Activated CD8-positive, alpha-beta memory T cell treated with anti-CD3 and anti-CD28 coated beads, Interleukin-2, amount 50 U/mL, for 1 hour (primary cell): ENCODE measurements at regions not wholly inside any gene's neighbourhood (a gene's known extent, or its start where the extent isn't known, plus 50 kb on each side); places are given as distances from the start of the nearest gene placed in this dataset.

Source experiments
- DNase-seq: peaks from one replicate; pipeline ENCODE4 v3.0.0-alpha.2; 2020; ENCODE audit errors: extremely low read depth

DNA sequence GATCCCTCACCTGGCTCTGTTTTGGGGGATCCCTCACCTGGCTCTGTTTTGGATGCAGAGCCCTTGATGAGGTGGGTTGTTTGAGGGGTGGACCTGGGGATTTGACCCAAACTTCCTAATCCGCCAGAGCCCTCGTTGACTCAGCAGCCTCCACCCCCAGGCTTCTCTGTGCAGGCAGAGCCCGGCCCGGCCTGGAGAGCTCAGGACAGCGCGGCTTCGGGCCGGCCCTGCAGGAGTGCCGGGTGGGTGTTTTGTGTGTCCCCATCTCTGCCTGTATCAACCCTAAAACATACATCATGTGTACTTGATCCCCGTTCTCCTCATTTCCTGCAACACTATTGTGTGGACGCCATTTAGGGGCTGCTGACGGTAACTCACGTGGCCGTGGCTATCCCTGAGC, 124.2 kb downstream of the SIK1 start:
- no peak for DNase-seq

DNA sequence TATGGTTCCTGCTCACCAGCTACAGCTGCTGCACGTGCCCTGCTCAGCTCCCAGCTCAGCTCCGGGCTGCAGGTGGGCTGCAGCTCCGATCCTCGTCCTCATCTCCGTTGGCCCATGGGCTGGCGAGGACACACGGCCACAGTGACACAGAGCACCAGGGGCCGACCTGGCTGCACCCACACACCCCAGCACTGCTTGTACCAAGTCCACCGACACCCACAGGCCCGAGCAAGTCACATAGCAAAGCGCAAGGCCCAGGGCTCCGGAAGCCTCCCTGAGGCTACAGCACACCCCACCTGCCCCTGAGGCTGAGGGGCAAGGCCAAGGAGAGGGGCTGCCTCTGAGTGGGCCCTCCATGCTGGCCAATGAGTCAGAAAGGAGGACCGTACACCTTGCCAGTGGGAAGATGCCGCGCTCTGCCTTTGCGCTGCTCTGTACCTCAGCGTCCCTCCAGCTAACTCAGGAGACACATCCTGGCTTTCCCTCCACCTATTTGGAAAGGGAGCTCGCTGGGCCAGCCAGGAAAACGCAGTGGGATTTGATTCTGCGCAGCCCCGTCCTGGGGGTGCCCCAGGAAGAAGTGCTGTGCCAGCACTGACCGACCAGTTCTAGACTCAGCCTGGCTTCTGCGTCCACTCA, 124.8 kb downstream of the SIK1 start:
- no peak for DNase-seq

DNA sequence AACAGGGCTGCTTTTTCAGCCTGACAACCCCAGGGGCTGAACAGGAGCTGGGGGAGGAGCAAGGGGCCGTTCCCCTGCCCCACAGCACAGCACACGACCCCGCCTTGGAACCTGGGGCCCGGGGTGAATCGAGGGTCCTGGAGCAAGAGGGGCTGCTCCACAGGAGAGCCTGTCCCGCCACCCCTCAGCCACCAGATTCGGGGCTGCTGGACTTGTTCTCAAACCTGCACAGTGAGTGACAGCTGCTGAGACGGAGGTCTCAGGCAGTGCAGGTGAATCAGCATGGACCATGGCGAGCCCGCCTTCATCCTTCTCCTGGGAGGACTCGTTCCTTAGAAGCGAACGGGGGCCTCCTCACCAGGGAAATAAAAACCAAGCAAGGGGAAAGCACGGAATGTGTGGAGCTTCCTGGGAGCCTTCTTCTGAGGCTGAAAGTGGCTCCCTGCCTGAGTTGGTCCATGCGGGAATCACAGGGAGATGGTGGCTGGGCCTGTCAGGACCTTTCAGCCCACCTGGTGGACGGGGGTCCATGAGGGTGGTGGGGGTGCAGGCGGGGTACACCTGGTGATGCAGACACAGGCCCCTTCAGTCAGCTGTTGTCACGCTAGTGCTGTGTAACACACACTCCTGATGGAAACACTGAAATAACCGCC, 125.4 kb downstream of the SIK1 start:
- DNase-seq: no peak

DNA sequence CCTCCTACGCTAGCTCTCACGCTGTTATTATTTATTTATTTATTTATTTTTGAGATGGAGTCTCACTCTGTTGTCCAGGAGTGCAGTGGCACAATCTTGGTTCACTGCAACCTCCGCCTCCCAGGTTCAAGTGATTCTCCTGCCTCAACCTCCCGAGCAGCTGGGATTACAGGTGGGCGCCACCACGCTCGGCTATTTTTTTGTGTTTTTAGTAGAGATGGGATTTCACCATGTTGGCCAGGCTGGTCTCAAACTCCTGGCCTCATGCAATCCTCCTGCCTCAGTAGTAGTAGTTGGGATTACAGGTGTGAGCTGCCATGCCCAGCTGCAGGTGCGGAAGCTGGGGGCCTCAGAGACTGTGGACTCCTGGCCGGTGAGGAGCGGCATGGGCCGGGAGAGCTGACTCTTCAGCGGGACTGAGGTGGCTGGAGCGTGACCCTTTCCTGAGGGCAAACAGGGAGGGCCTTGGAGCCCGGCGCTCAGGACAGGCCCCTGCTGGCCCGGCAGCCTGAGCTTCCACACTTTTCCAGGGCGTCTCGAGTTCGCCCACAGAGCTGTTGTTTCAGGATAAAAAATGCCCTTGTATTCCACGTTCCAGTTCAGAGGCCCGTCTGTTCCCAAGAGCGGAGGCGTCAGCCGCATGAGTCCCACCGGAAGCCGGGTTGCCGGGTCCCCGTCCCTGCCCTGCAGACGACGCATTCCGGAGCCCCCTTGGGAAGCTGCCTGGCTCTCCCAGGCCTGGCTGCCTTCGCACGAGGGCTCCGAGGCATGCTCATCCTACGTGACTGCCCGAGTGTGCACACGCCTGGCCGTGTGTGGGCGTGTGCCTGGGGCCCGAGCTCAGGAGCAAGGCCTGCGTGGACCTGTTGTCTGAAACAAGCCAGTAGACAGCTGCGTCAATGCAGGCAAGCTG, 126.2 kb downstream of the SIK1 start:
- DNase-seq: no peak

DNA sequence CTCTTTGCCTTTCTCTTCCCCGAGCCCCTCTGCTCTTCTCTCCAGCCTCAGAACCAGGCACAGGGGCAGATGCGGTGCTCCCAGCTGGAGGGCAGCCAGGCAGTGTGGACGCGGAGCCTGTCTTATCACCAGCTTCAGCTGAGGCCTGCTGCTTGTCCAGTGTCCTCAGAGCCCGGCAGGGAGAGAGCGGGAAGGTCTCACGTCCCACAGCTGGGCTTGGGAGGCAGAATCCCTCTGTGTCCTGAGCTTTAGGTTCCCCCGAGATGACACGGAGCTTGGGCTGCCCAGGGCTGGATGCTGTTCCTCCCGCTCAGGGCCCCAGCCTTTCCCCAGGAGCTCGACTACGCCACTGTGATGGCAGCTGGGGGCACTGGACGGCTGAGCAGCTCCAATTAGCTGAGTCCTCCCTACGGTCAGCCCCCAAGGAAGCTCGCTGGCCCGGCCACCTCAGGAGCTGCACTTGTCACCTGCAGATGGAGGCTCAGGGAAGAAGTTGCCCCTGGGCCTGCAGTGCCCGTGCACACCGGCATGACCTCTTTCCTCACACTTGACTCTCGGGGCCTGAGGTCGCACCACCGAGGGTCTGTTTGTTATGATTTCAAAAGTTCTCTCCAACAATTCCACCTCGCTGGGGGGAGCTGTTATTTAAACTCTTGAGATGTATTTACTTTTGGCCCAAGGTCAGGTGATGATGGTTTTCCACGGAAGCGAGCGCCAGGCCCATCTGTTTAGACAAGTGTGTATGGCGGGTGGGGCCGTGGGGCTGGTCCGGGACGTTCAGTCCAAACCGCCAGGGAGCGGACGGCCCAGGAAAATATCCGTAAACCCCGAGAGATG, 127.3 kb downstream of the SIK1 start:
- no peak for DNase-seq

DNA sequence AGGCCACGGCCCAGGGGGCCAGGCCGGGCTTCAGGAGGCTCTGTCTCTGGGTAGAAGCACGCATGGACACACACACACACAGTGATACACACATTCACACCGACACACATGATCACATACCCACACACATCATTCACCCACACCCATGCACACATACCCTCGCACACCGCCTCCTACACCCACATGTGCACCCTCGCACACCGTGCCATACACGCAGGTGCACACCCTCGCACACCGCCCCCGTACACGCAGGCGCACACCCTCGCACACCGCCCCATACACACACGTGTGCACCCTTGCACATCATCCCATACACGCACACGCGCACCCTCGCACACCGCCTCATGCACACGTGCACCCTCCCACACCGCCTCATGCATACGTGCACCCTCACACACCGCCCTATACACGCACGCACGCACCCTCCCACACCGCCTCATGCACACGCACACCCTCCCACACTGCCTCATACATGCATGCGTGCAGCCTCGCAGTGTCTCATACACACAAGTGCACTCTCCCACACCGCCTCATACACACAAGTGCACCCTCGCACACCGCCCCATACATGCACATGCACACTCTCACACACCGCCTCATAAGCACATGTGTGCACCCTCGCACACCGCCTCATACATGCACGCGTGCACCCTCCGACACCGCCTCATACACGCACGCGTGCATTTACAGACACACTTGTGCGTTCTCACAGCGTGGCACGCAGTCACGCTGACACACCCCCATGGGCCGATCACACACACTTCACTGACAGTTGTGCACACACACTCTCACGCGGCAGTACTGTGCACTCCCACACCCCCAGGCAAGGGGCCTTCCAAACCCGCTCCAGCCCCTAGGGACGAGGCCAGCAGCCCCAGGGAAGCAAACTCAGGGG, 128.1 kb downstream of the SIK1 start:
- DNase-seq: no peak

DNA sequence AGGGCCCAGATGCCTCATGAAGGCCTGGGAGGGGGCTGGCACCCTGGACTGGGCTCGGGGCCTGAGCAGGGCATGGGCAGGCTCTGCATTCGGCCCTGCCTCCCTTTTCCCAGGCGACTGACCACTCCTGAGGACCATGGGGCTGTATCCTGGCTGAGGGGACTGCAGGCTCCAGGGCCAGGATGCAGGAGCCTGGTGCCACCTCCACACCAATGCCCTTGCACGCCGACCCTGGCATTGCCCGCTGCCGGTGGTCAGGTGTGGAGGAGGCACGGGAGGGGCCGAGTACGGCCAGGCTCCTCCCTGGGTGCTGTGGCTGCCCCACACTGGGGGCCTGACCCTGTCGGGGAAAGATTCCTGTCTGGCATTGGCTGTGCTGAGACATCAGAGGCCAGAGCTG, 128.9 kb downstream of the SIK1 start:
- no peak for DNase-seq

DNA sequence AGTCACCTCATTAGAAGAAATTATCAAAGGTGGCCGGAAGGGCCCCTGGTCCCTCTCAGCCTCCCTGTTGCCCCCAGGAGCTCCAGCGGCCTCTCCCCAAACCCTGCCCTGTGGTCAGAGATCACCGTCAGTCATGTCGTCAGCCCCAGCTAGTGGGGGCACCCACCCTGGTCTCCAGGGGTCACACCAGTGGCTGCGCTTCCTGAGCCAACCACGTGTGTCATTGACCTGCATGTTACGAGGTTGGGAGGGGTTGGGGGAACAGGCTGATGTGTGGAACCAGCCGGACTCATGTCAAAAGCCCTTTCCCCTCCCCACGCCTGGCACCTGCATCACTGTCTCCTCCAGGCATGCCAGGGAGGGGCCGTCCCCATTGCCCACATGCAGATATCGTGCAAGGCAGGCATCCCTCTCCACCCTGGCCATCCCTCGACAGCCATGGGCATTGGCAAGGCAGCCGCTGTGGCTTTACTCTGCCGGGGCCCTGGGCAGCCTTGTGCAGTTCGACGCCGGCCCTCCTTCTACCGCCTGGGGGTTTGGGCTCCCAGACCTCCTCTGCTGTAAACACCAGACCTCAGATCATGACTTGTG, 128.7 kb downstream of the CRYAA start:
- no peak for DNase-seq

DNA sequence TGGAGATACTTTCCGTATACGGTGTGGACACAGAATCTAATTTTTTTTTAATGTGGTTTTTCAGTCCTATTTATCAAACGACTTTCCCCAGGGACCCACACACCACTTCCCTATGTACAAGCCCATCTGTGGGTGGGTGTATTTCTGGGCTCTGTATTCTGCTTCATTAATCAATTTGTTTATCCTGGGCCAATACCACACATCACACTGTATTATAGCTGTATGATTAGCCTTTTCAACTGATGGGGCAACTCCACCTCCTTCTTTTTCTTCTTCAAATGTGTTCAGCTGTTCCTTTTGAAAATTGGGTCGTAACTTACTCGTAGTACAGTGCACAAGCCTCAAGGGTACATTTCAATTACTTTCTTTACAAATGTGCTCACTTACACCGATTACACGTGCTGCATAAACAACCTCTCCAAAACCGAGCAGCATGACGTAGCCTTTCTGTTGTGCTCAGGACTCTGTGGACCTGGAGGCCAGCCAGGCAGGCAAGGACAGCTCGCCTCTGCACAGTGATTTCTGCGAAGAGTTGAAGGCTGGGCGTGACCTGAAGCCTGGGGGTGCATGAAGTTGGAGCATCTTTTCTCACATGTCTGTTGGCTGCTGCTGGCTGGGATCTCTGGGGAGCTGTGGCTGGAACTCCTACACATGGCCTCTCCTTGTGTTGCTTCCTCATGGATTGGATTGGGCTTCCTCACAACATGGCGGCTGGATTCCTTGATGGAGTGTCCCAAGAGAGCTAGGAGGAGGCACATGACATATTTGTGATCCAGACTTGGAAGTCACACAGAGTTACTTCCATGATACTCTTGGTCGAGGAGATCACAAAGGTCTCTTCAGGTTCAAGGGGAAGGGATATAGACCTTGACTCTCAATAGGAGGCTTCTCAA, 126.5 kb downstream of the CRYAA start:
- no peak for DNase-seq

DNA sequence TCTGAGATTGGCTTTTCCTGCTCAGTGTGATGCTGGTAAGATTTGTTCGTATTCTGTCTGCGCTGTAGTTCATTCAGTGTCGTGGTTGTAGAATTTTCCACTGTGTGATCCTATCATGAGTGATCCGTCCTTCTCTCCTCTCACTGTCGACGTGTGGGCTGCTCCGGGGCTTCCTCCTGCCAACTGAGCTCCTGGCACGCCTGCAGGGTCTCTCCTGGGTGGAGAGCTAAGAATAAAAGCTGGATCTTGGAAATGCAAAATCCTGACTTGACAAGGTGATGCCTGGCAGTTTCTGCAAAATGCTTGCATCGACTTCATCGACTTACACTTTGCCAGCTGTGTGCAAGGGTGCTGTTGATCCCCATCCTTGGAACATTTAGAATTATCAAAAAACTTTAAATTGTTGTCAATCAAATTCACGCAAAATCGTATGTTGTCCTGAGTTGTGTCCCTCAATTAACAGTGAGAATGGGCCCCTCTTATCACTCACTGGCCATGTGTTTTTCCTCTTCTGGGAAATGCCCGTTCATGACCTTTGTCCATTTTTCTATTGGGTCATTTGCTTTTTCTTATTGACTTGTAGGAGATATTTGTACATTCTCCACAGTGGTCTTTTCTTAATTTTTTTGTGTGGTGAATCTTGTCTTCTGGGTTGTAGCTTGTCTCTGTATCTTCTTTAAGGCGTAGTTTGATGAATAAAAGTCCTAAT, 125.5 kb downstream of the CRYAA start:
- no peak for DNase-seq

DNA sequence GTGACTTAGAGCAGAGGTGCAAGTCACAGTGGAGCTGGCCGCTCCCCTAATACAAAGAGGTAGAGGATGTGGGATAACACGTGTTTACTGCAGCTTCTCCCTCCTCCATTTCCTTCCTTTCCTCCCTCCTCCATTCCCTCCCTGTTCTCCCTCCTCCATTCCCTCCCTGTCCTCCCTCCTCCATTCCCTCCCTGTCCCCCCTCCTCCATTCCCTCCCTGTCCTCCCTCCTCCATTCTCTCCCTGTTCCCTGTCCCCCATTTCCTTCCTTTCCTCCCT, 124.0 kb downstream of the CRYAA start:
- no peak for DNase-seq

DNA sequence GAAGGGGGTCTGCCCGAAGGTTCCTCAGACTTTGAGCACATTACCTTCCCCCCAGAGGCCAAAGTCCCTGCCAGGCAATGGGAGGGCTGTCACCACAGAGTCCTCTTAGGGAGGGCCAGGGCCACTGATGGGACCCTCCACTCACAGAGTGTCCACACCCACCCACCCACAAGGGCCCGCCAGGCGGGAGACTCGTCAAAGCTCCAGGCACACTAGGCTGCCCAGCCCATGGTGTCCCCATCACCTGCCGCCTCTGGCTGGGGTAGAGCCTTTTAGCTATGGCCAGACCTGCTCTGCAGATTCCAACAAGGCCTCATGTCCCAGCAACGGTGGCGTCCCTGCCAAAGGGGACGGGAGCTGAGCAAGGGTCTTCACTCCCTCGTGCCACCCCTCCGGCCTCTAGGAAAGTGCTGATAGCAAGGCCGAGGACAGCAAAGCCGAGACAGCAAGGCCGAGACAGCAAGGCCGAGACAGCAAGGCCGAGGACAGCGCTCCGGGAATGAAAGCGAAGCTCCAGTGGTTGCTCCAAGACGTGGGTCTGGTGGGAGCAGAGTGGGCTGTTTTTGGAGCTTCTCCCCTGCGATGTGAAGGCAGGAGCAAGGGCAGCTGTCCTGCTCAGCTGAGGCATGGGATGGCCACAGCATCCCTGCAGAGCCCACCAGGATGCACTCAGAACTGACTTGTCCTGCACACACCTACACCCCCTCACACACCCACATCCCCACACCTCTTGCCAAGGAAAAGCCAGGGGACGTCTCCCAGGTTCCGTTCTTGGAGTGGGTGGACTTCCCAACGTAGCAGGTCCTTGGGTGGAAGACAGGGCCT, 123.4 kb downstream of the CRYAA start:
- no peak for DNase-seq

DNA sequence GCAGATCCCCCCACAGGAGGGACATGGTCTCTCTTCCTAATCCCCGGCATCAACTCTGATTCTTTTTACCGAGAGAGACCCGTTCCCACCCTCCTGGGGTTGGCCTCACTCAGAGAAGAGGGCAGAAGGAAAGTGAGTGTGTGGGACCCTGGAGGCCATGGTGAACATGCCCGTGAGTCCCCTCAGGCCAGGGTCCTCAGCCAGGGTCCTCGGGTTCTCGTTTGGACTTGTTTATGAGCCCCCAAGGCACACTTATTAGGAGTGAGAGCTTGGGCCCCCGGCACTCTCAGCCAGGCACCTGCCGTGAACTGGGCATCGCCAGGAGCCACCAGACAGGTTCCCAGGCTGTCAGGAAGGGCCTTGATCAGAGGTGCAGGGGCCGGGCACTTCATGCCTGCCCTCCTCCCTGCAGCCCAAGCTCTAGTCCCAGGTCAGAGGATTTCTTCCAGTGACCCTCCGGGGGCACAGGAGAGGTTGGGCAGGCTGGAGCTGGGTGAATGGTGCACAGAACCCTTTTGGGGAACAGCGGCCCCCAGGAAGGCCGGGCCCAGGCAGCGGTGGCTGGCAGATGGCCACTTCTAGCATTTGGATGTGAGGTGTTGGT, 122.6 kb downstream of the CRYAA start:
- no peak for DNase-seq

DNA sequence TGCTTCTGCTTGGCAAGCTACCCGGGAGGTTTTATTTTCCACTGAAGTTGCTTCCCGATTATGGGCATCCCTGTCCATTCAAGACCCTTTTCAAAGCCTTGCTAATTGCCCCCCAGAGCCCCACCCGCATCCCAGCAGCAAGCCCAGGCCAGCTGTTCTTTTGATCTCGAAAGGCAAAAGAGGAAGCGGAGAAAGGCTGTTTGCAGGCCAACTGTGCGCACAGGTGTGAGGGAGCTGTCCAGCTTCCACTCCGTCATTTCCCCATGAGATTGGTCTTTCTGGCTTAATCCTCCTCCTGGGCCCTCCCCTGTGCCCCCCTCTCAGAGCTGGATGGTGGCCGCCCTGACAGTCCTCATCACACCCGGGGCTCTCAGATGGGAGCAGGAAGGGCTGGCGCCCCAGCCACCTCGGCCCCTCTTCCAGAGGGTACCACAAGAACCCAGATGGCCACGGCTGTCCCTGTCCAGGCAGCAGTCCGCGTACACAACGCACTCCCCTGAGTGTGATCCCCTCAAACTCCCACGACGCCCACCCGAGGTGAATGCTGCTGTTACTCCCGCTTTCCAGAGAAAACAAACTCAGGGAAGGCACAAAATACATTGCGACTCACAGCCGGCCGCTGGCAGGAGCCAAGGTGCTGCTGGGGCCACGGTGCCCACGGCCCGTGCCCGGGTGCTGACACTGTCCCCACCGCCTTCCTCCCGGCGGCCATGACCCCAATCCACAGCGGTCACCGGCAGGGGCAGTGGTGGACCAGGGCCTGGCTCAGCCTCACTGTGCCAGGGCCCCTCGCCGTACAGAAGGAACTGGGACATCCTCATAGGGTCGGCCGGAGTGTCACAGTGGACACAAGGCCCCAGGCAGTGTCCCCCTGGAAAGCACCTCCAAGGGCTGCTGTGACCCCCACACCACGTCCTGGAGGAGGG, 121.9 kb downstream of the CRYAA start:
- no peak for DNase-seq

DNA sequence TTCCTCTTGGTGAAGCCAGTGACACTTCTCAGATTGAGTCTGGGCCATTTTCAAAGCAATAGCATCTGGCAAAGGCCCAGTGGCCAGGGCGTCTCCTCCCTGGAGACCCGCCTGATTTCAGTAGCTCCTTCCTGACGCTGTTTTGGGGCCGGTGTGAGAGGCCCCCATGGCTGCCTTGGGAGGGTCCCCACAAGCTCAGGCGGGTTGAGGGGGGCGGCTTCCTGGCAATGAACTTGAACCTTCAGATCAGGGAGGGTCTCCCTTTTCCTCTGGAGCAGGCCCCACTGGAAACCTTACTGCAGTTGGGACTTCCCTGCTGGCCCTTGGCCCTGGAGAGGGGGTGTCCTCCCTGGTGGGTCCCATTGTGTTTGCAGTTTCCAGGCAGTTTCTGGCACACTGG, 121.2 kb downstream of the CRYAA start:
- DNase-seq: no peak

DNA sequence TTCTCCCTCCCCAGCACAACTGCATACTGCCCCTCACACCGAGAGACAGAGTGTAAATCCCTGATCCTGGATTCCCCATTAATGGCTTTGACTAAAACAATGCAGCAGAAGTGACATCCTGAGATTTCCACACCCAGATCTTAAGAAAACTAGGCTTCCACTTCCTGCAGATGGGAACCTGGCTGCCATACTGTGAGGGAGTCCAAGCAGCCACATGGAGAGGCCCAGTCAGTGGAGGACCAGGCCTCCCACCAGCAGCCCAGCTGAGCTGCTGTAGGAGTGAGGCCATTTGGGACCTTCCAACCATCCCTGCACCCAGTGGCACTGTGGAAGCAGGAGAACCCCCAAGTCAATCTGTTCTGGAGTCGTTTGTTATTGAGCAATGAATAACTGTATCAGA, 120.6 kb downstream of the CRYAA start:
- DNase-seq: no peak
